ENCODE measurements at regions not wholly inside any gene's neighbourhood (a gene's known extent, or its start where the extent isn't known, plus 50 kb on each side); places are given as distances from the start of the nearest gene placed in this dataset.

GRCh38 chr12:116659771-116660481 is 77.9 kb downstream of the SPRING1 start:
- no peak for TF ChIP-seq EZH2 (IDR thresholded peaks at IDR 0.05)
- TF ChIP-seq POLR2AphosphoS5 (IDR thresholded peaks at IDR 0.05; ENCODE audit: borderline replicate concordance, low read depth, low read length): no peak
- TF ChIP-seq FOXP2 (optimal IDR thresholded peaks at IDR 0.05; ENCODE audit: control extremely low read depth, extremely low read length, insufficient read depth): no peak
- H3K9me3 ChIP-seq (ENCODE audit: low read depth, low read length): no peaks in the 10 kb centered on the region
- DNase-seq (ENCODE audit: low read depth, low spot score): no peak
- no peak overlapping the region for H3K9ac ChIP-seq (ENCODE audit: insufficient read length)
- no peak overlapping the region for H3K4me3 ChIP-seq
- no peak overlapping the region for H3K27ac ChIP-seq
- no peaks in the 10 kb centered on the region for H3K36me3 ChIP-seq (ENCODE audit: insufficient read depth, low read length)

GRCh38 chr12:116657921-116658495 is 79.9 kb downstream of the SPRING1 start:
- TF ChIP-seq POLR2AphosphoS5 (IDR thresholded peaks at IDR 0.05; ENCODE audit: borderline replicate concordance, low read depth, low read length): no peak
- TF ChIP-seq FOXP2 (optimal IDR thresholded peaks at IDR 0.05; ENCODE audit: control extremely low read depth, extremely low read length, insufficient read depth): no peak
- no peak for TF ChIP-seq EZH2 (IDR thresholded peaks at IDR 0.05)
- Histone ChIP-seq H3K9me3 (ENCODE audit: low read depth, low read length) (no peaks in the 10 kb centered on the region), H3K36me3 (ENCODE audit: insufficient read depth, low read length) (no peaks in the 10 kb centered on the region), H3K27ac (peak overlapping the region; percentile 87), H3K4me3 (peak overlapping the region; percentile 42), H3K9ac (ENCODE audit: insufficient read length) (no peak overlapping the region)
- no peak for DNase-seq (ENCODE audit: low read depth, low spot score)

- no peak for DNase-seq (ENCODE audit: low read depth, low spot score)
- H3K9me3 ChIP-seq (ENCODE audit: low read depth, low read length): no peaks in the 10 kb centered on the region
- H3K27ac ChIP-seq: no peak overlapping the region
- H3K9ac ChIP-seq (ENCODE audit: insufficient read length): no peak overlapping the region
- H3K4me3 ChIP-seq: no peak overlapping the region
- no peak for TF ChIP-seq POLR2AphosphoS5 (IDR thresholded peaks at IDR 0.05; ENCODE audit: borderline replicate concordance, low read depth, low read length)
- no peak for TF ChIP-seq EZH2 (IDR thresholded peaks at IDR 0.05)
- no peak for TF ChIP-seq FOXP2 (optimal IDR thresholded peaks at IDR 0.05; ENCODE audit: control extremely low read depth, extremely low read length, insufficient read depth)
- no peaks in the 10 kb centered on the region for H3K36me3 ChIP-seq (ENCODE audit: insufficient read depth, low read length)
Observed at GRCh38 chr12:116656306-116656705, 81.6 kb downstream of the SPRING1 start.

GRCh38 chr12:116654226-116654743 is 83.6 kb downstream of the SPRING1 start:
- DNase-seq (ENCODE audit: low read depth, low spot score): no peak
- Histone ChIP-seq H3K9ac (ENCODE audit: insufficient read length) (no peak overlapping the region), H3K4me3 (no peak overlapping the region), H3K9me3 (ENCODE audit: low read depth, low read length) (no peaks in the 10 kb centered on the region), H3K36me3 (ENCODE audit: insufficient read depth, low read length) (no peaks in the 10 kb centered on the region), H3K27ac (no peak overlapping the region)
- TF ChIP-seq POLR2AphosphoS5 (IDR thresholded peaks at IDR 0.05; ENCODE audit: borderline replicate concordance, low read depth, low read length) (no peak), FOXP2 (optimal IDR thresholded peaks at IDR 0.05; ENCODE audit: control extremely low read depth, extremely low read length, insufficient read depth) (no peak), EZH2 (IDR thresholded peaks at IDR 0.05) (no peak)

- Histone ChIP-seq H3K9ac (ENCODE audit: insufficient read length) (no peak overlapping the region), H3K36me3 (ENCODE audit: insufficient read depth, low read length) (no peaks in the 10 kb centered on the region), H3K27ac (no peak overlapping the region), H3K4me3 (no peak overlapping the region), H3K9me3 (ENCODE audit: low read depth, low read length) (no peaks in the 10 kb centered on the region)
- no peak for DNase-seq (ENCODE audit: low read depth, low spot score)
- no peak for TF ChIP-seq FOXP2 (optimal IDR thresholded peaks at IDR 0.05; ENCODE audit: control extremely low read depth, extremely low read length, insufficient read depth)
- no peak for TF ChIP-seq EZH2 (IDR thresholded peaks at IDR 0.05)
- TF ChIP-seq POLR2AphosphoS5 (IDR thresholded peaks at IDR 0.05; ENCODE audit: borderline replicate concordance, low read depth, low read length): no peak
Observed at GRCh38 chr12:116651089-116651488, 86.8 kb downstream of the SPRING1 start.

GRCh38 chr12:116650585-116651087 is 87.2 kb downstream of the SPRING1 start:
- no peaks in the 10 kb centered on the region for H3K36me3 ChIP-seq (ENCODE audit: insufficient read depth, low read length)
- H3K9me3 ChIP-seq (ENCODE audit: low read depth, low read length): no peaks in the 10 kb centered on the region
- no peak overlapping the region for H3K9ac ChIP-seq (ENCODE audit: insufficient read length)
- DNase-seq (ENCODE audit: low read depth, low spot score): no peak
- TF ChIP-seq POLR2AphosphoS5 (IDR thresholded peaks at IDR 0.05; ENCODE audit: borderline replicate concordance, low read depth, low read length) (no peak), FOXP2 (optimal IDR thresholded peaks at IDR 0.05; ENCODE audit: control extremely low read depth, extremely low read length, insufficient read depth) (no peak), EZH2 (IDR thresholded peaks at IDR 0.05) (no peak)
- no peak overlapping the region for H3K27ac ChIP-seq
- no peak overlapping the region for H3K4me3 ChIP-seq

- no peak overlapping the region for H3K4me3 ChIP-seq
- no peak for TF ChIP-seq POLR2AphosphoS5 (IDR thresholded peaks at IDR 0.05; ENCODE audit: borderline replicate concordance, low read depth, low read length)
- no peak for TF ChIP-seq FOXP2 (optimal IDR thresholded peaks at IDR 0.05; ENCODE audit: control extremely low read depth, extremely low read length, insufficient read depth)
- TF ChIP-seq EZH2 (IDR thresholded peaks at IDR 0.05): no peak
- H3K9ac ChIP-seq (ENCODE audit: insufficient read length): no peak overlapping the region
- H3K9me3 ChIP-seq (ENCODE audit: low read depth, low read length): no peaks in the 10 kb centered on the region
- H3K27ac ChIP-seq: no peak overlapping the region
- H3K36me3 ChIP-seq (ENCODE audit: insufficient read depth, low read length): no peaks in the 10 kb centered on the region
- DNase-seq (ENCODE audit: low read depth, low spot score): no peak
Observed at GRCh38 chr12:116650062-116650461, 87.8 kb downstream of the SPRING1 start.

- no peaks in the 10 kb centered on the region for H3K36me3 ChIP-seq (ENCODE audit: insufficient read depth, low read length)
- no peak overlapping the region for H3K4me3 ChIP-seq
- no peak overlapping the region for H3K9ac ChIP-seq (ENCODE audit: insufficient read length)
- no peak for DNase-seq (ENCODE audit: low read depth, low spot score)
- TF ChIP-seq POLR2AphosphoS5 (IDR thresholded peaks at IDR 0.05; ENCODE audit: borderline replicate concordance, low read depth, low read length): no peak
- no peak for TF ChIP-seq EZH2 (IDR thresholded peaks at IDR 0.05)
- TF ChIP-seq FOXP2 (optimal IDR thresholded peaks at IDR 0.05; ENCODE audit: control extremely low read depth, extremely low read length, insufficient read depth): no peak
- no peak overlapping the region for H3K27ac ChIP-seq
- H3K9me3 ChIP-seq (ENCODE audit: low read depth, low read length): no peaks in the 10 kb centered on the region
Observed at GRCh38 chr12:116647813-116648212, 88.6 kb downstream of the MAP1LC3B2 start.

All from SK-N-MC (cell line).